ENCODE measurements at regions not wholly inside any gene's neighbourhood (a gene's known extent, or its start where the extent isn't known, plus 50 kb on each side); places are given as distances from the start of the nearest gene placed in this dataset.

DNA sequence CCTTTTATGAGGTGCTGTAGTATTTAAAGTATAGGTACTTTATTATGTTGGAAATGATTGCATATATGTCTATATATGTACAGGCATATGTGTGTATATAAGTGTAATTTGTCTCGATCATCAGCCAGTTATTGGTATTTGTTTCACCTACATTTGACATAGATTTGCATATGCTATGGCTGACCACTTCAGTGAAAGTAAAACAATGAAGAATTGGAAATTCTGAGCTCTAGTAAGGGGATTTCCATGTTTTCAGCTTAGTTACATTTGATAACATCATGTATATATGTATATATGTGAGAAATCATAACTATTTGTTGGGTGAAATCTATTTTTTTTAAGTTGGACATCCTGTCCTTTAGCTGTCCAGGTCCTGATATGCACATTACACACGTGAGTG lies 1303.9 kb downstream of the EFNB2 start:
- no peaks in the 10 kb centered on the region for H3K4me1 ChIP-seq
- no peak for DNase-seq
- H3K9me3 ChIP-seq, result no peaks in the 10 kb centered on the region
- no peaks in the 10 kb centered on the region for H3K36me3 ChIP-seq
- H3K4me3 ChIP-seq, result no peak overlapping the region
- TF ChIP-seq, protein P1, sequence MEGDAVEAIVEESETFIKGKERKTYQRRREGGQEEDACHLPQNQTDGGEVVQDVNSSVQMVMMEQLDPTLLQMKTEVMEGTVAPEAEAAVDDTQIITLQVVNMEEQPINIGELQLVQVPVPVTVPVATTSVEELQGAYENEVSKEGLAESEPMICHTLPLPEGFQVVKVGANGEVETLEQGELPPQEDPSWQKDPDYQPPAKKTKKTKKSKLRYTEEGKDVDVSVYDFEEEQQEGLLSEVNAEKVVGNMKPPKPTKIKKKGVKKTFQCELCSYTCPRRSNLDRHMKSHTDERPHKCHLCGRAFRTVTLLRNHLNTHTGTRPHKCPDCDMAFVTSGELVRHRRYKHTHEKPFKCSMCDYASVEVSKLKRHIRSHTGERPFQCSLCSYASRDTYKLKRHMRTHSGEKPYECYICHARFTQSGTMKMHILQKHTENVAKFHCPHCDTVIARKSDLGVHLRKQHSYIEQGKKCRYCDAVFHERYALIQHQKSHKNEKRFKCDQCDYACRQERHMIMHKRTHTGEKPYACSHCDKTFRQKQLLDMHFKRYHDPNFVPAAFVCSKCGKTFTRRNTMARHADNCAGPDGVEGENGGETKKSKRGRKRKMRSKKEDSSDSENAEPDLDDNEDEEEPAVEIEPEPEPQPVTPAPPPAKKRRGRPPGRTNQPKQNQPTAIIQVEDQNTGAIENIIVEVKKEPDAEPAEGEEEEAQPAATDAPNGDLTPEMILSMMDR (IDR thresholded peaks at IDR 0.05), result no peak
- H3K27ac ChIP-seq, result no peak overlapping the region
- intact Hi-C loops (cut with DNase I; ENCODE audit: low total_unique reads), result no loop called here
- H3K27me3 ChIP-seq, result no peaks in the 10 kb centered on the region

- Histone ChIP-seq H3K27me3 (no peaks in the 10 kb centered on the region), H3K4me1 (no peaks in the 10 kb centered on the region), H3K36me3 (no peaks in the 10 kb centered on the region), H3K9me3 (no peaks in the 10 kb centered on the region), H3K27ac (no peak overlapping the region), H3K4me3 (no peak overlapping the region)
- no peak for DNase-seq
- intact Hi-C loops (cut with DNase I; ENCODE audit: low total_unique reads), result no loop called here
- TF ChIP-seq, protein P1 (IDR thresholded peaks at IDR 0.05), result no peak
These were observed 1314.6 kb downstream of the EFNB2 start for GRCh38 chr13:105220881-105221280.

GRCh38 chr13:105220063-105220462 lies 1315.4 kb downstream of the EFNB2 start:
- H3K27ac ChIP-seq, result no peak overlapping the region
- H3K4me3 ChIP-seq, result no peak overlapping the region
- no peaks in the 10 kb centered on the region for H3K9me3 ChIP-seq
- DNase-seq, result no peak
- no peaks in the 10 kb centered on the region for H3K4me1 ChIP-seq
- intact Hi-C loops (cut with DNase I; ENCODE audit: low total_unique reads), result no loop called here
- H3K27me3 ChIP-seq, result no peaks in the 10 kb centered on the region
- TF ChIP-seq, protein P1 (IDR thresholded peaks at IDR 0.05), result no peak
- no peaks in the 10 kb centered on the region for H3K36me3 ChIP-seq

GRCh38 chr13:105219651-105220050 lies 1315.8 kb downstream of the EFNB2 start:
- H3K4me3 ChIP-seq, result no peak overlapping the region
- TF ChIP-seq, protein P1 (IDR thresholded peaks at IDR 0.05), result no peak
- H3K36me3 ChIP-seq, result no peaks in the 10 kb centered on the region
- no peaks in the 10 kb centered on the region for H3K27me3 ChIP-seq
- no peaks in the 10 kb centered on the region for H3K4me1 ChIP-seq
- H3K27ac ChIP-seq, result no peak overlapping the region
- no peak for DNase-seq
- no peaks in the 10 kb centered on the region for H3K9me3 ChIP-seq
- intact Hi-C loops (cut with DNase I; ENCODE audit: low total_unique reads), result no loop called here

GRCh38 chr13:105213512-105213911 lies 1322.0 kb downstream of the EFNB2 start:
- no peak overlapping the region for H3K27ac ChIP-seq
- H3K4me1 ChIP-seq, result no peaks in the 10 kb centered on the region
- H3K36me3 ChIP-seq, result no peaks in the 10 kb centered on the region
- DNase-seq, result no peak
- intact Hi-C loops (cut with DNase I; ENCODE audit: low total_unique reads), result no loop called here
- H3K4me3 ChIP-seq, result no peak overlapping the region
- no peaks in the 10 kb centered on the region for H3K9me3 ChIP-seq
- TF ChIP-seq, protein P1 (IDR thresholded peaks at IDR 0.05), result no peak
- H3K27me3 ChIP-seq, result no peaks in the 10 kb centered on the region
